Karpas-422 (cell line): ENCODE measurements at regions not wholly inside any gene's neighbourhood (a gene's known extent, or its start where the extent isn't known, plus 50 kb on each side); places are given as distances from the start of the nearest gene placed in this dataset.

Experiments
- DNase-seq: peaks from one replicate; pipeline ENCODE4 v3.0.0-alpha.2; 2015
- H2AFZ ChIP-seq: fragments of 200-600 bp; sonication (generic); 2 replicates; pipeline ENCODE4 v1.6.1; 2014; ENCODE audit warnings: antibody characterized with exemption, low read length, mixed read lengths
- H3K27ac ChIP-seq: fragments of 200-600 bp; sonication (generic); 2 replicates; pipeline ENCODE4 v1.5.1; 2014; ENCODE audit warnings: mild to moderate bottlenecking, low read length, moderate library complexity
- H3K27me3 ChIP-seq: fragments of 200-600 bp; sonication (generic); 2 replicates; pipeline ENCODE4 v1.6.1; 2014; ENCODE audit warnings: low read length, mixed read lengths
- H3K36me3 ChIP-seq: fragments of 200-600 bp; sonication (generic); 2 replicates; pipeline ENCODE4 v1.6.1; 2014; ENCODE audit warnings: low read length, mixed read lengths; ENCODE audit not compliant: insufficient read depth
- H3K4me1 ChIP-seq: fragments of 200-600 bp; sonication (generic); 2 replicates; pipeline ENCODE4 v1.6.1; 2014; ENCODE audit warnings: mild to moderate bottlenecking, low read length, mixed read lengths
- H3K4me2 ChIP-seq: fragments of 200-600 bp; sonication (generic); 2 replicates; pipeline ENCODE4 v1.6.1; 2014; ENCODE audit warnings: low read length, low read depth, mild to moderate bottlenecking; ENCODE audit not compliant: poor library complexity, severe bottlenecking
- H3K4me3 ChIP-seq: fragments of 200-600 bp; sonication (generic); 2 replicates; pipeline ENCODE4 v1.5.1; 2014; ENCODE audit warnings: mild to moderate bottlenecking, antibody characterized with exemption, low read length, mixed read lengths
- H3K79me2 ChIP-seq: fragments of 200-600 bp; sonication (generic); 2 replicates; pipeline ENCODE4 v1.6.1; 2014; ENCODE audit warnings: mild to moderate bottlenecking, low read length, mixed read lengths
- H3K9ac ChIP-seq: fragments of 200-600 bp; sonication (generic); 2 replicates; pipeline ENCODE4 v1.6.0; 2014; ENCODE audit warnings: low read length
- H3K9me2 ChIP-seq: fragments of 200-600 bp; sonication (generic), shearing (Covaris generic); replicated peaks from 2 replicates; pipeline ENCODE4 v1.6.0; 2014; ENCODE audit warnings: mild to moderate bottlenecking, low read length, moderate library complexity; ENCODE audit not compliant: insufficient read depth
- H3K9me3 ChIP-seq: fragments of 300-700, 200-600 bp; sonication (generic); 2 replicates; pipeline ENCODE4 v1.6.1; 2014; ENCODE audit warnings: low read length, mixed read lengths
- H4K20me1 ChIP-seq: fragments of 200-600 bp; sonication (generic); 2 replicates; pipeline ENCODE4 v1.6.1; 2014; ENCODE audit warnings: mild to moderate bottlenecking, antibody characterized with exemption, low read length, low read depth; ENCODE audit not compliant: insufficient read depth

DNA sequence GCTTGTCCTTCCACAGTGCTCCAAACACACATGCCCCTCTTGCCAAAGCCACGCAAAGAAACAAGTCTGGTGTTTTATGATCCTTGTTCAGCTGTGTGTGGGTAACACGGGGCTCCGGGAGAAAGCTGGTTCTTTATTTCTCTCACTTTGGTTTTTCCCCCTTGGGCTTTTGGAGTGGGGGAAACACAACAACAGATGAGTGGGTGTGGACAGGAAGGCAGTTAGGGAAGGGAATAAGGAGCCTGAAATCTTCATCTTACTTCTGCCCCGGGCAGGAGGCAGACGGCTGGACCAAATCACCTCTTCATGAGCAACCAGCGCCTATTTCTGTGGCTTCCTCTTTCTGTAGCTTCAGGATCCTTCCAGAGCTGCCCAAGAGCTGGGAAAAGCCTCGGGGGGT, 218.5 kb downstream of the PHETA1 start:
- no peaks in the 10 kb centered on the region for H4K20me1 ChIP-seq
- H3K4me2 ChIP-seq, result no peak overlapping the region
- no peak overlapping the region for H2AFZ ChIP-seq
- no peak overlapping the region for H3K9ac ChIP-seq
- H3K9me2 ChIP-seq, result no peaks in the 10 kb centered on the region
- no peak overlapping the region for H3K4me3 ChIP-seq
- H3K27me3 ChIP-seq, result no peaks in the 10 kb centered on the region
- no peaks in the 10 kb centered on the region for H3K79me2 ChIP-seq
- H3K36me3 ChIP-seq, result no peaks in the 10 kb centered on the region
- H3K27ac ChIP-seq, result no peak overlapping the region
- no peaks in the 10 kb centered on the region for H3K4me1 ChIP-seq
- DNase-seq, result no peak
- H3K9me3 ChIP-seq, result no peaks in the 10 kb centered on the region

DNA sequence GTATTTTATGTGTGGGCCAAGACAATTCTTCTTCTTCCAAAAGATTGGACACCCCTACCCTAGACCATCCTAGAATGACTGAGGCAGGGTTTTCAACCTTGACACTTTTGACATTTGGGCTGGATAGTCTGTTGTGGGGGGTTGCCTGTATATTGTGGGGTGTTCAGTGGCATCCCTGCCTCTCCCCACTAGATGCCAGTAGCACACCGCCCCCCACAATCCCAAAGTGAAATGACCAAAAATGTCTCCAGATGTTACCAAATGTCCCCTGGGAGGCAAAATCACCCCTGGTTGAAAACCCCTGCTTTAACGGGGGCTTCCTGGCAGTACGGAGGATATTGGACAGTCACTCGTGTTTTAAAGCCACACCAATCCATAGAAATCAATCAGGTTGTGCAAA, 219.6 kb downstream of the PHETA1 start:
- Histone ChIP-seq H3K4me2 (no peak overlapping the region), H3K4me1 (no peaks in the 10 kb centered on the region), H3K9ac (no peak overlapping the region), H3K27ac (no peak overlapping the region), H3K4me3 (no peak overlapping the region), H4K20me1 (no peaks in the 10 kb centered on the region), H3K9me2 (no peaks in the 10 kb centered on the region), H3K27me3 (no peaks in the 10 kb centered on the region), H2AFZ (no peak overlapping the region), H3K9me3 (no peaks in the 10 kb centered on the region), H3K79me2 (no peaks in the 10 kb centered on the region), H3K36me3 (no peaks in the 10 kb centered on the region)
- no peak for DNase-seq

DNA sequence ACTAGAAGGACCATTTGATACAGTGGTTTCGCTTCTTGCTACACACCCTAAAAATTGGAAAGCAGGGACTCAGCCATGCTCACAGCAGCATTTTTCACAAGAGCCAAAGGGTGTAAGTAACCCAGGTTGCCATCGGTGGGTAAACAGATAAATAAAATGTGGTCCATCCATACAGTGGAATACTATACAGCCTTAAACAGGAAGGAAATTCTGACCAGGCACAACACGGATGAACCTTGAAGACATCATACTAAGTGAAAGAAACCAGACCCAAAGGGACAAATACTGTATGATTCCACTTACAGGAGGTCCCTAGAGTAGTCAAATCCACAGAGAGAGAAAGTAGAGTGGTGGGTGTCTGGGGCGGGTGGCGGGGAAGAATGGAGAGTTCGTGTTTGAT, 220.9 kb downstream of the PHETA1 start:
- no peaks in the 10 kb centered on the region for H3K79me2 ChIP-seq
- no peaks in the 10 kb centered on the region for H3K9me2 ChIP-seq
- no peaks in the 10 kb centered on the region for H4K20me1 ChIP-seq
- H3K27ac ChIP-seq, result no peak overlapping the region
- no peak overlapping the region for H2AFZ ChIP-seq
- no peak overlapping the region for H3K4me2 ChIP-seq
- no peaks in the 10 kb centered on the region for H3K4me1 ChIP-seq
- no peaks in the 10 kb centered on the region for H3K36me3 ChIP-seq
- no peak overlapping the region for H3K4me3 ChIP-seq
- H3K9ac ChIP-seq, result no peak overlapping the region
- no peak for DNase-seq
- H3K27me3 ChIP-seq, result no peaks in the 10 kb centered on the region
- H3K9me3 ChIP-seq, result no peaks in the 10 kb centered on the region

DNA sequence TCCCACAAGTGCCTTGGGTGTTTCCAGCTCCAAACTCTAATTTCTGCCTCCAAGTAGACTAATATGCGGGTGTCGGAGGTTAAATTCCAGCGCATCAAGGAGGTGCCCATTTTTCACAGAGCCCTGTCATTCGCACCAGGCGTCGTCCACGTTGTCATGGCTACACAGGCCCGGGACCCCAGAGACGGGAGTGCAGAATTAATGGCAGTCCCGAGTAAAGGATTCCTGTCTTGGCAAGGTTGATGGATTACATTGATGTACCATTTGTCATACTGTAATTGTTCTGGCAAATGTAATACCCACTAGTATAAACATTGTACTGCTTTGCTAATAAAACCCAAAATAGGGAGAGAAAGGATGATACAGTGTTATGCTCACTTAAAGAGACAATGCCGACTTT, 222.9 kb upstream of the MYL2 start:
- no peak overlapping the region for H3K4me3 ChIP-seq

DNA sequence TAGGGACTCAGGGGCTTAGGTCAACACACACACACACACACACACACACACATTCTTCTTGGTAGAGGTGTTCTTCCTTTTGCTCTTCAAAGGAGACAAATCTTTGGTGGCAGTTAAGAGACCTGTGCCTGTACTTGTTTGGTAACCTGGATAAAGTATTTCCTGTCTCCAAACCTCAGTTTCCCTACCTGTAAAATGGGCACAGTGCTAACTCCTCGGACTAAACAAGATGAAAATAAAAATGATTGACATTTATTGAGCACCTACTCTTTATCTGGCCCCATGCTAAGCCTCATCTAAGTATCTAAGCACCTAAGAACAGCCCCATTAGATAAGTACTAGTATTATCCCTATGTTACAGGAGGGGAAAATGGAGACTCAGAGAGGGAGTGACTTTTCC, 220.8 kb upstream of the MYL2 start:
- Histone ChIP-seq H3K36me3 (no peaks in the 10 kb centered on the region), H3K4me1 (no peaks in the 10 kb centered on the region), H3K9me2 (no peaks in the 10 kb centered on the region), H3K9ac (no peak overlapping the region), H2AFZ (no peak overlapping the region), H3K27ac (no peak overlapping the region), H3K4me3 (no peak overlapping the region), H3K79me2 (no peaks in the 10 kb centered on the region), H3K9me3 (no peaks in the 10 kb centered on the region), H3K27me3 (no peaks in the 10 kb centered on the region), H3K4me2 (no peak overlapping the region), H4K20me1 (no peaks in the 10 kb centered on the region)
- no peak for DNase-seq

More for the DNA sequence above, 222.9 kb upstream of the MYL2 start:
- no peaks in the 10 kb centered on the region for H3K79me2 ChIP-seq
- H4K20me1 ChIP-seq, result no peaks in the 10 kb centered on the region
- no peaks in the 10 kb centered on the region for H3K9me3 ChIP-seq
- H3K27me3 ChIP-seq, result no peaks in the 10 kb centered on the region
- DNase-seq, result no peak
- no peak overlapping the region for H3K4me2 ChIP-seq
- no peak overlapping the region for H3K27ac ChIP-seq
- no peak overlapping the region for H2AFZ ChIP-seq
- H3K9me2 ChIP-seq, result no peaks in the 10 kb centered on the region
- H3K36me3 ChIP-seq, result no peaks in the 10 kb centered on the region
- no peak overlapping the region for H3K9ac ChIP-seq
- H3K4me1 ChIP-seq, result no peaks in the 10 kb centered on the region

DNA sequence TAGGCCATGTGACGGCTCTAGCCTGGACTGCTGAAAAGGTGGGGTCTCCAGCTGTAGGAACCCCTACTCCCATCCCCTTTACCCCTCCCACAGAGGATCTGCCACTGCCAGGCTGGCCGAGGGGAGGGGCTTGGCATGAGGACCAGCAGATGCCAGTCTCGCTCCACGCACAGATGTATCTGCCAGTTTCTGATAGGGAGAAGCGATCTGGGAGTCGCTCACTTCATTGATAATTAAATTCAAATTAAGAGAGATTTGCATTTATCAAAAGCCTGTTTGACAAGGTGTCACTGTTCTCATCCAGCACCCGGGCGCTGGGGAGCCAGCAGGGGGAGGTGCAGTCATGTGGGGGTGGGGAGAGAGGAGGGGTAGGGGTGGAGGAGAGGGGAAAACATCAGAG, 217.6 kb upstream of the MYL2 start:
- Histone ChIP-seq H3K79me2 (no peaks in the 10 kb centered on the region), H4K20me1 (no peaks in the 10 kb centered on the region), H3K4me3 (no peak overlapping the region), H3K36me3 (no peaks in the 10 kb centered on the region), H3K9ac (no peak overlapping the region), H2AFZ (no peak overlapping the region), H3K27me3 (no peaks in the 10 kb centered on the region), H3K4me2 (no peak overlapping the region), H3K9me2 (no peaks in the 10 kb centered on the region), H3K4me1 (no peaks in the 10 kb centered on the region), H3K27ac (no peak overlapping the region), H3K9me3 (no peaks in the 10 kb centered on the region)
- DNase-seq, result no peak

DNA sequence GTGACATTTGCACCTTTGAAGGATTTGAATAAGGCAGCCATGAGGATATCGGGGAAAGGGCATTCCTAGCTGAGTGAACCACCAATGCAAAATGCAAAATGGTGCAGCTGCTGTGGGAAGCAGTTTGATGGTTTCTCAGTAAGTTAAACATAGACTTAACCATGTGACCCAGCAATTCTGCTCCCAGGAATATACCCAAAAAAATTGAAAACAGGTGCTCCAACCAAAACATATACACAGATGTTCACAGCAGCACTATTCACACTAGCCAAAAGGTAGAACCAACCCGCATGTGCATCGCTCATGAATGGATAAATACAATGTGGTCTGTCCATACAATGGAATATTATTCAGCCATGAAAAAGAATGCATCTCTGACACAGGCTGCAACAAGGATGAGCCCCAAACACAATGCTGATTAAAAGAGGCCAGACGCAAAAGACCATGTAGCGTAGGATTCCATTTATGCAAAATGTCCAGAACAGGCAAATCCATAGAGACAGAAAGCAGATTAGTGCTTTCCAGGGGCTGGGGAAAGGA, 215.0 kb upstream of the MYL2 start:
- H3K36me3 ChIP-seq, result no peaks in the 10 kb centered on the region

DNA sequence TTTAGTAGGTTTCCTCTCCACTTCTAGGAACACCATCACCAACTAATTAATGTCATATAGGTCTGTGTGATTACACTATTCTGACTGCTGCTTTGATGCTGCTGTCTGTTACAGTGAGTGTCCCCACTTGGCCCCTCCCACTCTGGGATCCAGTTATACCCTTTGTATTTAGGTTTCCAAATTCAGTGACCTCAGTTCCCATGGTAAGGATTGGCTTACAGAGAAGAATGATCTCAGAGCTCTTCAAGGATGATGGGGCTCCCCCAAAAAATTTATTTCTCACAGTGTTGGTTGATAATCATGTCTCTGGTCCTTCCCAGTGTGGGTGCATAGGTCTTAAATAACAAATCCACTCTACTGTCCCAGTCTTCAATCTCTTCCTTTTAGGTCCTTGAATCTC, 210.0 kb upstream of the MYL2 start:
- Histone ChIP-seq H3K79me2 (no peaks in the 10 kb centered on the region), H3K27me3 (no peaks in the 10 kb centered on the region), H3K4me2 (no peak overlapping the region), H2AFZ (no peak overlapping the region), H3K9me3 (no peaks in the 10 kb centered on the region; the same call in 1 of the 2 replicates), H3K9me2 (no peaks in the 10 kb centered on the region), H3K4me3 (no peak overlapping the region), H4K20me1 (no peaks in the 10 kb centered on the region), H3K9ac (no peak overlapping the region), H3K36me3 (no peaks in the 10 kb centered on the region), H3K27ac (no peak overlapping the region), H3K4me1 (no peaks in the 10 kb centered on the region)
- no peak for DNase-seq

More for the DNA sequence above, 215.0 kb upstream of the MYL2 start:
- no peaks in the 10 kb centered on the region for H3K4me1 ChIP-seq
- H4K20me1 ChIP-seq, result no peaks in the 10 kb centered on the region
- H3K4me3 ChIP-seq, result no peak overlapping the region
- H3K27me3 ChIP-seq, result no peaks in the 10 kb centered on the region
- no peaks in the 10 kb centered on the region; the same call in 1 of the 2 replicates for H3K9me3 ChIP-seq
- no peaks in the 10 kb centered on the region for H3K79me2 ChIP-seq
- H3K4me2 ChIP-seq, result no peak overlapping the region
- H3K9ac ChIP-seq, result no peak overlapping the region
- no peaks in the 10 kb centered on the region for H3K9me2 ChIP-seq
- no peak overlapping the region for H3K27ac ChIP-seq
- DNase-seq, result no peak
- H2AFZ ChIP-seq, result no peak overlapping the region
